ENCODE measurements at regions not wholly inside any gene's neighbourhood (a gene's known extent, or its start where the extent isn't known, plus 50 kb on each side); places are given as distances from the start of the nearest gene placed in this dataset.

GRCh38 chr19:30671622-30672051 lies 299.5 kb downstream of the ZNF536 start:
- Histone ChIP-seq H3K36me3 (ENCODE audit: control insufficient read depth, insufficient read depth, low read length) (no peaks in the 10 kb centered on the region), H3K9ac (ENCODE audit: extremely low read depth, low read length, poor library complexity, severe bottlenecking) (no peak overlapping the region), H3K9me3 (ENCODE audit: control insufficient read depth, low read length) (no peaks in the 10 kb centered on the region), H3K27me3 (ENCODE audit: control insufficient read depth, insufficient read depth, low read length, poor library complexity, severe bottlenecking) (no peaks in the 10 kb centered on the region), H3K4me1 (ENCODE audit: control insufficient read depth, insufficient read depth, low read length) (peaks cover 2% of the 10 kb centered on the region), H3K27ac (ENCODE audit: low read depth, low read length) (no peak overlapping the region), H3K4me3 (ENCODE audit: low read length) (no peak overlapping the region)
- Mint-ChIP-seq H3K4me1 (peaks cover 2% of the 10 kb centered on the region), H3K9me3 (no peaks in the 10 kb centered on the region), H3K27ac (no peak overlapping the region), H3K4me3 (no peak overlapping the region), H3K27me3 (ENCODE audit: insufficient read depth) (peaks cover 3% of the 10 kb centered on the region), H3K36me3 (ENCODE audit: low read depth) (no peaks in the 10 kb centered on the region)
- no peak for TF ChIP-seq CTCF (conservative IDR thresholded peaks at IDR 0.05)
- DNase-seq, result peak; percentile 17
- 94 to 98% methylated on average over 8 to 9 of the region's 9 CpGs for WGBS, 2 experiments (ENCODE audit: insufficient coverage in 1 of 2, insufficient read length in 1 of 2)

- Mint-ChIP-seq H3K4me1 (peaks cover 2% of the 10 kb centered on the region), H3K27ac (no peak overlapping the region), H3K36me3 (ENCODE audit: low read depth) (no peaks in the 10 kb centered on the region), H3K27me3 (ENCODE audit: insufficient read depth) (peaks cover 3% of the 10 kb centered on the region), H3K4me3 (no peak overlapping the region), H3K9me3 (no peaks in the 10 kb centered on the region)
- Histone ChIP-seq H3K27ac (ENCODE audit: low read depth, low read length) (no peak overlapping the region), H3K9ac (ENCODE audit: extremely low read depth, low read length, poor library complexity, severe bottlenecking) (no peak overlapping the region), H3K9me3 (ENCODE audit: control insufficient read depth, low read length) (no peaks in the 10 kb centered on the region), H3K4me3 (ENCODE audit: low read length) (no peak overlapping the region), H3K4me1 (ENCODE audit: control insufficient read depth, insufficient read depth, low read length) (peaks cover 2% of the 10 kb centered on the region), H3K36me3 (ENCODE audit: control insufficient read depth, insufficient read depth, low read length) (no peaks in the 10 kb centered on the region), H3K27me3 (ENCODE audit: control insufficient read depth, insufficient read depth, low read length, poor library complexity, severe bottlenecking) (no peaks in the 10 kb centered on the region)
- DNase-seq, result no peak
- TF ChIP-seq CTCF (conservative IDR thresholded peaks at IDR 0.05), result no peak
- 94% methylated on average over 3 of the region's 3 CpGs; no CpG with 5 or more reads in 1 of the 2 experiments for WGBS, 2 experiments (ENCODE audit: insufficient coverage in 1 of 2, insufficient read length in 1 of 2)
Observed at GRCh38 chr19:30671367-30671619, 299.1 kb downstream of the ZNF536 start.

- peaks cover 3% of the 10 kb centered on the region for H3K27me3 Mint-ChIP-seq (ENCODE audit: insufficient read depth)
Observed at GRCh38 chr19:30670562-30671366, 298.6 kb downstream of the ZNF536 start.

More at GRCh38 chr19:30670562-30671366, 298.6 kb downstream of the ZNF536 start:
- Histone ChIP-seq H3K27ac (ENCODE audit: low read depth, low read length) (no peak overlapping the region), H3K9me3 (ENCODE audit: control insufficient read depth, low read length) (no peaks in the 10 kb centered on the region), H3K9ac (ENCODE audit: extremely low read depth, low read length, poor library complexity, severe bottlenecking) (no peak overlapping the region), H3K36me3 (ENCODE audit: control insufficient read depth, insufficient read depth, low read length) (no peaks in the 10 kb centered on the region), H3K4me3 (ENCODE audit: low read length) (no peak overlapping the region), H3K27me3 (ENCODE audit: control insufficient read depth, insufficient read depth, low read length, poor library complexity, severe bottlenecking) (no peaks in the 10 kb centered on the region), H3K4me1 (ENCODE audit: control insufficient read depth, insufficient read depth, low read length) (peaks cover 2% of the 10 kb centered on the region)
- Mint-ChIP-seq H3K4me3 (no peak overlapping the region), H3K27ac (no peak overlapping the region), H3K36me3 (ENCODE audit: low read depth) (no peaks in the 10 kb centered on the region), H3K4me1 (peaks cover 2% of the 10 kb centered on the region), H3K9me3 (no peaks in the 10 kb centered on the region)
- no peak for TF ChIP-seq CTCF (conservative IDR thresholded peaks at IDR 0.05)
- WGBS, 2 experiments (ENCODE audit: insufficient coverage in 1 of 2, insufficient read length in 1 of 2), result 91 to 94% methylated on average over 12 to 17 of the region's 17 CpGs
- no peak for DNase-seq

Measured in endodermal cell (in vitro differentiated cells).